H9 (cell line): ENCODE measurements at regions not wholly inside any gene's neighbourhood (a gene's known extent, or its start where the extent isn't known, plus 50 kb on each side); places are given as distances from the start of the nearest gene placed in this dataset.

Source experiments
- DNase-seq: peaks from one replicate; pipeline ENCODE4 v3.0.0-alpha.2; 2017
- H2AFZ ChIP-seq: one replicate; pipeline ENCODE4 v1.6.1; 2013; ENCODE audit warnings: mild to moderate bottlenecking, low read length, control low read depth, moderate library complexity
- H2AK5ac ChIP-seq: 2 replicates; pipeline ENCODE4 v1.6.1; 2013; ENCODE audit warnings: low read length, control low read depth, mixed read lengths; ENCODE audit not compliant: insufficient read length
- H2BK120ac ChIP-seq: one replicate; pipeline ENCODE4 v1.6.1; 2013; ENCODE audit warnings: low read depth, mild to moderate bottlenecking, low read length, control low read depth, inconsistent platforms; ENCODE audit not compliant: poor library complexity, severe bottlenecking
- H2BK12ac ChIP-seq: 2 replicates; pipeline ENCODE4 v1.6.1; 2013; ENCODE audit warnings: low read length, control low read depth, mixed read lengths, low read depth; ENCODE audit not compliant: insufficient read length
- H2BK15ac ChIP-seq: 2 replicates; pipeline ENCODE4 v1.6.1; 2013; ENCODE audit warnings: low read depth, low read length, control low read depth
- H2BK20ac ChIP-seq: one replicate; pipeline ENCODE4 v1.6.1; 2013; ENCODE audit warnings: low read depth, mild to moderate bottlenecking, low read length, control low read depth, inconsistent platforms; ENCODE audit not compliant: poor library complexity, severe bottlenecking
- H2BK5ac ChIP-seq: 2 replicates; pipeline ENCODE4 v1.6.1; 2013; ENCODE audit warnings: low read length, control low read depth, mixed read lengths; ENCODE audit not compliant: insufficient read length
- H3K14ac ChIP-seq: 2 replicates; pipeline ENCODE4 v1.6.1; 2013; ENCODE audit warnings: low read length, control low read depth; ENCODE audit not compliant: insufficient read depth
- H3K18ac ChIP-seq: 2 replicates; pipeline ENCODE4 v1.6.1; 2013; ENCODE audit warnings: low read depth, mild to moderate bottlenecking, mixed read lengths, low read length, control low read depth; ENCODE audit not compliant: insufficient read length
- H3K23ac ChIP-seq: 2 replicates; pipeline ENCODE4 v1.6.1; 2013; ENCODE audit warnings: low read length, control low read depth, mixed read lengths, low read depth; ENCODE audit not compliant: insufficient read length
- H3K23me2 ChIP-seq: 2 replicates; pipeline ENCODE4 v1.6.1; 2013; ENCODE audit warnings: low read depth, mild to moderate bottlenecking, mixed read lengths, low read length, control low read depth; ENCODE audit not compliant: insufficient read length, poor library complexity, severe bottlenecking
- H3K27ac ChIP-seq: 2 replicates; pipeline ENCODE4 v1.5.1; 2013; ENCODE audit warnings: low read length, control low read depth, mixed read lengths, low read depth; ENCODE audit not compliant: insufficient read length
- H3K27me3 ChIP-seq: 2 replicates; pipeline ENCODE4 v1.6.1; 2013; ENCODE audit warnings: low read length, control low read depth, inconsistent platforms; ENCODE audit not compliant: insufficient read depth
- H3K4ac ChIP-seq: 2 replicates; pipeline ENCODE4 v1.6.1; 2013; ENCODE audit warnings: low read depth, mild to moderate bottlenecking, control low read depth, inconsistent platforms, low read length, moderate library complexity
- H3K4me1 ChIP-seq: 2 replicates; pipeline ENCODE4 v1.6.1; 2013; ENCODE audit warnings: low read length, control low read depth, inconsistent platforms; ENCODE audit not compliant: insufficient read depth
- H3K4me2 ChIP-seq: 2 replicates; pipeline ENCODE4 v1.6.1; 2013; ENCODE audit warnings: low read length, control low read depth, mixed read lengths; ENCODE audit not compliant: insufficient read length, insufficient read depth
- H3K56ac ChIP-seq: 2 replicates; pipeline ENCODE4 v1.6.1; 2013; ENCODE audit warnings: low read depth, mild to moderate bottlenecking, mixed read lengths, low read length, control low read depth; ENCODE audit not compliant: insufficient read length
- H3K79me1 ChIP-seq: 2 replicates; pipeline ENCODE4 v1.6.1; 2013; ENCODE audit warnings: low read depth, mild to moderate bottlenecking, moderate library complexity, low read length, control low read depth, inconsistent platforms; ENCODE audit not compliant: insufficient read depth, poor library complexity, severe bottlenecking
- H3K79me2 ChIP-seq: 2 replicates; pipeline ENCODE4 v1.6.1; 2013; ENCODE audit warnings: low read length, control low read depth, inconsistent platforms; ENCODE audit not compliant: insufficient read depth
- H3K9ac ChIP-seq: 2 replicates; pipeline ENCODE4 v1.6.1; 2013; ENCODE audit warnings: low read length, control low read depth, mixed read lengths; ENCODE audit not compliant: insufficient read length; ENCODE audit errors: extremely low read depth
- H3K9me3 ChIP-seq: one replicate; pipeline ENCODE4 v1.6.1; 2013; ENCODE audit warnings: low read depth, low read length, inconsistent platforms; ENCODE audit not compliant: control insufficient read depth
- H3T11ph ChIP-seq: one replicate; pipeline ENCODE4 v1.6.1; 2013; ENCODE audit warnings: mild to moderate bottlenecking, low read length, control low read depth, inconsistent platforms
- H4K20me1 ChIP-seq: one replicate; pipeline ENCODE4 v1.6.1; 2013; ENCODE audit not compliant: control insufficient read depth, insufficient read length, insufficient read depth
- H4K5ac ChIP-seq: 2 replicates; pipeline ENCODE4 v1.6.1; 2013; ENCODE audit warnings: low read depth, mild to moderate bottlenecking, mixed read lengths, low read length, control low read depth; ENCODE audit not compliant: insufficient read length
- H4K8ac ChIP-seq: replicated peaks from 2 replicates; pipeline ENCODE4 v1.6.1; 2013; ENCODE audit warnings: low read length, control low read depth, mixed read lengths, low read depth; ENCODE audit not compliant: insufficient read length
- H4K91ac ChIP-seq: 2 replicates; pipeline ENCODE4 v1.6.1; 2013; ENCODE audit warnings: low read depth, mild to moderate bottlenecking, moderate library complexity, mixed read lengths, low read length, control low read depth; ENCODE audit not compliant: insufficient read length
- H3K27ac Mint-ChIP-seq, 3 experiments: 2 replicates in 2 of 3; 3 replicates in 1 of 3; pipeline ENCODE4 v1.8.0; 2020 to 2021; ENCODE audit warnings: mixed read lengths in 3 of 3, mild to moderate bottlenecking in 1 of 3, moderate library complexity in 1 of 3
- H3K27me3 Mint-ChIP-seq: 2 replicates; pipeline ENCODE4 v1.8.0; 2021; ENCODE audit warnings: low read depth, mild to moderate bottlenecking, moderate library complexity, mixed read lengths
- H3K36me3 Mint-ChIP-seq, 3 experiments: 2 replicates in 2 of 3; 3 replicates in 1 of 3; pipeline ENCODE4 v1.8.0; 2020 to 2021; ENCODE audit warnings: low read depth in 3 of 3, mixed read lengths in 3 of 3; ENCODE audit not compliant: insufficient read depth in 1 of 3
- H3K4me1 Mint-ChIP-seq, 2 experiments: 2 replicates each; pipeline ENCODE4 v1.8.0; 2020; ENCODE audit warnings: mixed read lengths in 2 of 2
- H3K4me3 Mint-ChIP-seq, 2 experiments: 2 replicates in 1 of 2; 3 replicates in 1 of 2; pipeline ENCODE4 v1.8.0; 2020 to 2021; ENCODE audit warnings: mild to moderate bottlenecking in 2 of 2, mixed read lengths in 2 of 2, moderate library complexity in 1 of 2
- H3K9me3 Mint-ChIP-seq, 2 experiments: 2 replicates in 1 of 2; 3 replicates in 1 of 2; pipeline ENCODE4 v1.8.0; 2020; ENCODE audit warnings: mild to moderate bottlenecking in 2 of 2, mixed read lengths in 2 of 2, moderate library complexity in 1 of 2
- CTCF ChIP-seq: fragments of 200-600 bp; sonication (generic); conservative IDR thresholded peaks from 3 replicates; pipeline ENCODE4 v1.8.0; 2021; ENCODE audit warnings: antibody characterized with exemption, mild to moderate bottlenecking
- WGBS: extraction: QIAGEN DNeasy Blood & Tissue Kit; methylation state at CpG from one replicate; pipeline ENCODE4 v1.1.7; 2013; ENCODE audit warnings: missing lambda C conversion rate, low lambda C conversion rate, mixed read lengths; ENCODE audit not compliant: insufficient read length; ENCODE audit errors: extremely low coverage; 5-methylcytosine and 5-hydroxymethylcytosine counted together

GRCh38 chr20:24052599-24053275, 64.2 kb upstream of the GGTLC1 start:
- H3K4ac ChIP-seq, result no peak overlapping the region
- H2AFZ ChIP-seq, result no peak overlapping the region
- no peak overlapping the region for H3K56ac ChIP-seq
- no peak overlapping the region for H3K4me2 ChIP-seq
- H2BK15ac ChIP-seq, result no peak overlapping the region
- H2BK12ac ChIP-seq, result no peak overlapping the region
- no peak for DNase-seq
- no CpG with 5 or more reads among the region's 23 CpGs for WGBS
- TF ChIP-seq CTCF, result no peak
- no peak overlapping the region for H3K23ac ChIP-seq
- no peak overlapping the region for H4K5ac ChIP-seq
- H3K36me3 Mint-ChIP-seq, result no peaks in the 10 kb centered on the region
- no peak overlapping the region for H3K14ac ChIP-seq
- no peak overlapping the region for H3K9ac ChIP-seq
- H3K9me3 Mint-ChIP-seq, result no peaks in the 10 kb centered on the region
- no peak overlapping the region for H3K18ac ChIP-seq
- H4K20me1 ChIP-seq, result no peaks in the 10 kb centered on the region
- no peaks in the 10 kb centered on the region for H3K4me1 Mint-ChIP-seq
- no peaks in the 10 kb centered on the region for H3K27me3 ChIP-seq
- H2AK5ac ChIP-seq, result no peak overlapping the region
- H4K91ac ChIP-seq, result no peak overlapping the region
- H3K79me1 ChIP-seq, result no peaks in the 10 kb centered on the region
- H3K27ac ChIP-seq, result no peak overlapping the region
- H3K79me2 ChIP-seq, result no peaks in the 10 kb centered on the region
- no peak overlapping the region for H4K8ac ChIP-seq
- H3K23me2 ChIP-seq, result no peaks in the 10 kb centered on the region
- no peak overlapping the region for H3K4me3 Mint-ChIP-seq
- H2BK120ac ChIP-seq, result no peak overlapping the region
- H3K4me1 ChIP-seq, result no peaks in the 10 kb centered on the region
- no peak overlapping the region for H3T11ph ChIP-seq
- no peaks in the 10 kb centered on the region for H3K9me3 ChIP-seq
- no peak overlapping the region for H2BK5ac ChIP-seq
- no peak overlapping the region for H2BK20ac ChIP-seq
- no peaks in the 10 kb centered on the region for H3K27me3 Mint-ChIP-seq
- H3K27ac Mint-ChIP-seq, result no peak overlapping the region
